HepG2 (cell line): ENCODE measurements at regions not wholly inside any gene's neighbourhood (a gene's known extent, or its start where the extent isn't known, plus 50 kb on each side); places are given as distances from the start of the nearest gene placed in this dataset.

ENCODE experiments used
- ATAC-seq: fragments of 200-7000 bp; cut with Tn5 transposase; 3 replicates; pipeline ENCODE4 v1.9.1; 2020; ENCODE audit warnings: mild to moderate bottlenecking, moderate library complexity
- BruUV-seq: library from RNA; stranded (reverse); fragments of 400-500 nt; replicated peaks from 2 replicates; lab custom pipeline; 2021; lab: Mats Ljungman, UMichigan
- CTCF ChIA-PET: fragments of 300-600 bp; formaldehyde crosslinking; extraction: SDS; loops from one replicate; lab custom pipeline; 2021; ENCODE audit warnings: low total read pairs, inconsistent platforms, low intra/inter-chr PET ratio; lab: Yijun Ruan, JAX
- POLR2A ChIA-PET: fragments of 350-600 bp; sonication (Branson Sonifier 250); formaldehyde crosslinking; loops from one replicate; lab custom pipeline; 2020; ENCODE audit warnings: antibody characterized with exemption, inconsistent platforms; lab: Yijun Ruan, JAX
- DNase-seq: peaks from one replicate; pipeline ENCODE4 v3.0.0-alpha.2; 2015; ENCODE audit warnings: low spot score
- FAIRE-seq: peaks from 3 replicates; lab custom pipeline; 2011; peaks lifted over from hg19 to GRCh38; lab: Jason Lieb, UNC
- H2AFZ ChIP-seq: one replicate; pipeline ENCODE4 v1.6.1; 2011; ENCODE audit warnings: low read length, inconsistent platforms
- H3K27ac ChIP-seq: fragments of 300-600 bp; 3 replicates; pipeline ENCODE4 v1.8.0; 2011; ENCODE audit warnings: mixed run types, mild to moderate bottlenecking, mixed read lengths, low read length, inconsistent platforms; ENCODE audit not compliant: insufficient read depth; ENCODE audit errors: extremely low read length
- H3K27me3 ChIP-seq, 2 experiments: fragments of 200-600 bp in 1 of 2; 2 replicates in 1 of 2; 3 replicates in 1 of 2; pipeline versions ENCODE4 v1.6.0 to v1.8.0; 2011; ENCODE audit warnings: low read length in 2 of 2, mild to moderate bottlenecking in 2 of 2, moderate library complexity in 2 of 2, inconsistent platforms in 1 of 2; ENCODE audit not compliant: insufficient read depth in 2 of 2, control insufficient read depth in 1 of 2
- H3K36me3 ChIP-seq, 2 experiments: fragments of 200-600 bp in 1 of 2; replicated peaks in 1 of 2; 2 replicates in 1 of 2; 3 replicates in 1 of 2; pipeline versions ENCODE4 v1.5.1 to v1.8.0; 2011; ENCODE audit warnings: low read length in 2 of 2, inconsistent platforms in 1 of 2; ENCODE audit not compliant: insufficient read depth in 2 of 2, control insufficient read depth in 1 of 2
- H3K4me1 ChIP-seq: 2 replicates; pipeline ENCODE4 v1.5.1; 2012; ENCODE audit warnings: low read length, inconsistent platforms; ENCODE audit not compliant: insufficient read depth
- H3K4me2 ChIP-seq: 2 replicates; pipeline ENCODE4 v1.6.0; 2011; ENCODE audit warnings: low read depth, low read length, inconsistent platforms
- H3K4me3 ChIP-seq, 3 experiments: fragments of 200-600 bp in 1 of 3; sonication (generic), shearing (Covaris generic) in 1 of 3; replicated peaks in 1 of 3; 2 replicates each; pipeline ENCODE4 v1.5.1; 2011 to 2016; ENCODE audit warnings: low read length in 3 of 3, inconsistent platforms in 2 of 3, low read depth in 2 of 3, mild to moderate bottlenecking in 2 of 3, control low read depth in 1 of 3, mixed read lengths in 1 of 3; ENCODE audit not compliant: insufficient read depth in 1 of 3
- H3K79me2 ChIP-seq: one replicate; pipeline ENCODE4 v1.6.1; 2011; ENCODE audit warnings: low read length, inconsistent platforms; ENCODE audit not compliant: insufficient read depth
- H3K9ac ChIP-seq: 2 replicates; pipeline ENCODE4 v1.6.0; 2011; ENCODE audit warnings: mild to moderate bottlenecking, low read depth, low read length, inconsistent platforms; ENCODE audit not compliant: insufficient read depth
- H3K9me3 ChIP-seq: 2 replicates; pipeline ENCODE4 v1.5.1; 2012; ENCODE audit warnings: mild to moderate bottlenecking, low read length
- H4K20me1 ChIP-seq: 2 replicates; pipeline ENCODE4 v1.6.0; 2011; ENCODE audit warnings: inconsistent platforms, mild to moderate bottlenecking, low read length, moderate library complexity; ENCODE audit not compliant: insufficient read depth
- CEBPG ChIP-seq: IDR thresholded peaks from 2 replicates; pipeline ENCODE4 v1.6.1; 2016
- HNF4A ChIP-seq: sonication (generic); formaldehyde crosslinking; IDR thresholded peaks from 2 replicates; pipeline ENCODE4 v1.4.0; 2020; ENCODE audit warnings: missing genetic modification reagents
- LCORL ChIP-seq, 2 experiments: fragments of 450-650 bp in 1 of 2; sonication (generic) in 1 of 2; formaldehyde crosslinking in 1 of 2; IDR thresholded peaks; 2 replicates each; pipeline versions ENCODE4 v1.5.0 to v1.6.1; 2017 to 2020; ENCODE audit warnings: antibody characterized with exemption in 1 of 2, missing genetic modification reagents in 1 of 2
- PREB ChIP-seq: sonication (generic); formaldehyde crosslinking; IDR thresholded peaks from 2 replicates; pipeline ENCODE4 v1.4.0; 2020; ENCODE audit warnings: missing genetic modification reagents
- SMC3 ChIP-seq: IDR thresholded peaks from 2 replicates; pipeline ENCODE4 v1.6.1; 2011; ENCODE audit warnings: low read length, improper control_type of control experiment
- SUZ12 ChIP-seq: fragments of 150-350 bp; IDR thresholded peaks from 2 replicates; pipeline ENCODE4 v1.6.1; 2014; ENCODE audit warnings: low read depth, low read length
- ZNF816 ChIP-seq: sonication (generic); formaldehyde crosslinking; IDR thresholded peaks from 2 replicates; pipeline ENCODE4 v1.8.0; 2022; ENCODE audit warnings: missing genetic modification reagents, mild to moderate bottlenecking, borderline replicate concordance
- WGBS: methylation state at CpG from one replicate; pipeline ENCODE4 v1.1.6; 2017; ENCODE audit warnings: low lambda C conversion rate; 5-methylcytosine and 5-hydroxymethylcytosine counted together
- in situ Hi-C: cut with HindIII; loops from 2 replicates; pipeline ENCODE4 v1.10.0; 2017; ENCODE audit warnings: low pct_unique_long_range_greater_than_20kb; ENCODE audit not compliant: extremely low pct_ligation_motif_present
- intact Hi-C: fragments of 100-400 bp; cut with micrococcal nuclease; formaldehyde crosslinking; loops from one replicate; pipeline ENCODE4 v1.10.0; 2022; ENCODE audit not compliant: unreplicated experiment
- TF ChIP-seq, protein P1 (sequence below): sonication (generic); formaldehyde crosslinking; IDR thresholded peaks from 2 replicates; pipeline ENCODE4 v1.5.1; 2020; ENCODE audit warnings: missing genetic modification reagents, mild to moderate bottlenecking, borderline replicate concordance
- TF ChIP-seq, protein P2 (sequence below): sonication (generic); formaldehyde crosslinking; IDR thresholded peaks from 2 replicates; pipeline ENCODE4 v1.4.0; 2020; ENCODE audit warnings: missing genetic modification reagents, borderline replicate concordance
- TF ChIP-seq, protein P3 (sequence below): IDR thresholded peaks from 2 replicates; pipeline ENCODE4 v1.6.1; 2016; ENCODE audit warnings: low read depth, control low read depth
- TF ChIP-seq, protein P4 (sequence below): sonication (generic); formaldehyde crosslinking; IDR thresholded peaks from 2 replicates; pipeline ENCODE4 v1.5.0; 2020; ENCODE audit warnings: missing genetic modification reagents, mild to moderate bottlenecking, borderline replicate concordance

GRCh38 chr12:110998165-110998564 is 77.8 kb upstream of the MYL2 start:
- H3K4me1 ChIP-seq = no peaks in the 10 kb centered on the region
- ChIA-PET CTCF (no interaction called here), POLR2A (no interaction called here)
- FAIRE-seq (no peak), ATAC-seq (no peak), DNase-seq (no peak)
- no peaks in the 10 kb centered on the region for H4K20me1 ChIP-seq
- H3K27me3 ChIP-seq = peaks cover 0 to 2% of the 10 kb centered on the region in 2 experiments; a peak in 1 of 5 replicates
- in situ Hi-C loops = no loop called here
- no TSS peak for BruUV-seq
- H3K4me3 ChIP-seq = no peak overlapping the region
- H2AFZ ChIP-seq = no peak overlapping the region
- H3K79me2 ChIP-seq = no peaks in the 10 kb centered on the region
- peaks cover 20% of the 10 kb centered on the region for H3K9me3 ChIP-seq
- TF ChIP-seq LCORL (IDR thresholded peaks at IDR 0.05) = peak; percentile 60; the same call in 1 of the 2 replicates
- TF ChIP-seq LCORL (CRISPR knock-in tag; IDR thresholded peaks at IDR 0.05) = no peak
- TF ChIP-seq HNF4A (CRISPR knock-in tag) = no peak
- 3% methylated on average over 3 of the region's 3 CpGs for WGBS
- H3K27ac ChIP-seq = no peak overlapping the region
- intact Hi-C loops = no loop called here
- no peak overlapping the region for H3K4me2 ChIP-seq
- H3K36me3 ChIP-seq = no peaks in the 10 kb centered on the region
- H3K9ac ChIP-seq = no peak overlapping the region

DNA sequence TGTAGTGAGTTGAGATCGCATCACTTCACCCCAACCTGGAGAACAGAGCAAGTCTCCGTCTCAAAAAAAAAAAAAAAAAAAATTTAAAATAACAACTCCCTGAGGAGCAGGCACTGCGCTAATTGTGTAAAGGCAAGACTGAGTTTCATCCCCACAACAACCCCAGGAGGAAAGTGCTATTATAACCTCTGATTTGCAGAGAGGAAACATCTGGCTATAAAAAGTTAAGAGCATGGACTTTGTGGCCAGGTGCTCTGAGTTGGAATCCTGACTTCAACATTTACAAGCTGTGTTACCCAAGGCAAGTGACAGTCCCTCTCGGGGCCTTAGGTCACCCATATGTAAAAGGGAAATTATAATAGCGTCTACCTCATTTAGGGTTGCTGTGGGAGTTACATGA is 76.0 kb upstream of the MYL2 start:
- DNase-seq (no peak), ATAC-seq (no peak), FAIRE-seq (no peak)
- 12% methylated on average over 5 of the region's 5 CpGs for WGBS
- H3K27me3 ChIP-seq = peaks cover 0 to 7% of the 10 kb centered on the region in 2 experiments; a peak in 2 of 5 replicates
- no peaks in the 10 kb centered on the region for H4K20me1 ChIP-seq
- no TSS peak for BruUV-seq
- no peak overlapping the region for H3K4me3 ChIP-seq
- H3K79me2 ChIP-seq = no peaks in the 10 kb centered on the region
- peaks cover 20% of the 10 kb centered on the region for H3K9me3 ChIP-seq
- POLR2A ChIA-PET = no interaction called here
- H3K27ac ChIP-seq = no peak overlapping the region
- in situ Hi-C loops = no loop called here
- H3K4me2 ChIP-seq = no peak overlapping the region
- no peak overlapping the region for H2AFZ ChIP-seq
- H3K9ac ChIP-seq = no peak overlapping the region
- H3K4me1 ChIP-seq = no peaks in the 10 kb centered on the region
- CTCF ChIA-PET = no interaction called here
- intact Hi-C loops = no loop called here
- H3K36me3 ChIP-seq = no peaks in the 10 kb centered on the region
- TF ChIP-seq, protein P1, sequence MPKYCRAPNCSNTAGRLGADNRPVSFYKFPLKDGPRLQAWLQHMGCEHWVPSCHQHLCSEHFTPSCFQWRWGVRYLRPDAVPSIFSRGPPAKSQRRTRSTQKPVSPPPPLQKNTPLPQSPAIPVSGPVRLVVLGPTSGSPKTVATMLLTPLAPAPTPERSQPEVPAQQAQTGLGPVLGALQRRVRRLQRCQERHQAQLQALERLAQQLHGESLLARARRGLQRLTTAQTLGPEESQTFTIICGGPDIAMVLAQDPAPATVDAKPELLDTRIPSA (CRISPR knock-in tag) = no peak
- TF ChIP-seq ZNF816 (CRISPR knock-in tag) = no peak
- TF ChIP-seq SMC3 = no peak
- TF ChIP-seq, protein P2, sequence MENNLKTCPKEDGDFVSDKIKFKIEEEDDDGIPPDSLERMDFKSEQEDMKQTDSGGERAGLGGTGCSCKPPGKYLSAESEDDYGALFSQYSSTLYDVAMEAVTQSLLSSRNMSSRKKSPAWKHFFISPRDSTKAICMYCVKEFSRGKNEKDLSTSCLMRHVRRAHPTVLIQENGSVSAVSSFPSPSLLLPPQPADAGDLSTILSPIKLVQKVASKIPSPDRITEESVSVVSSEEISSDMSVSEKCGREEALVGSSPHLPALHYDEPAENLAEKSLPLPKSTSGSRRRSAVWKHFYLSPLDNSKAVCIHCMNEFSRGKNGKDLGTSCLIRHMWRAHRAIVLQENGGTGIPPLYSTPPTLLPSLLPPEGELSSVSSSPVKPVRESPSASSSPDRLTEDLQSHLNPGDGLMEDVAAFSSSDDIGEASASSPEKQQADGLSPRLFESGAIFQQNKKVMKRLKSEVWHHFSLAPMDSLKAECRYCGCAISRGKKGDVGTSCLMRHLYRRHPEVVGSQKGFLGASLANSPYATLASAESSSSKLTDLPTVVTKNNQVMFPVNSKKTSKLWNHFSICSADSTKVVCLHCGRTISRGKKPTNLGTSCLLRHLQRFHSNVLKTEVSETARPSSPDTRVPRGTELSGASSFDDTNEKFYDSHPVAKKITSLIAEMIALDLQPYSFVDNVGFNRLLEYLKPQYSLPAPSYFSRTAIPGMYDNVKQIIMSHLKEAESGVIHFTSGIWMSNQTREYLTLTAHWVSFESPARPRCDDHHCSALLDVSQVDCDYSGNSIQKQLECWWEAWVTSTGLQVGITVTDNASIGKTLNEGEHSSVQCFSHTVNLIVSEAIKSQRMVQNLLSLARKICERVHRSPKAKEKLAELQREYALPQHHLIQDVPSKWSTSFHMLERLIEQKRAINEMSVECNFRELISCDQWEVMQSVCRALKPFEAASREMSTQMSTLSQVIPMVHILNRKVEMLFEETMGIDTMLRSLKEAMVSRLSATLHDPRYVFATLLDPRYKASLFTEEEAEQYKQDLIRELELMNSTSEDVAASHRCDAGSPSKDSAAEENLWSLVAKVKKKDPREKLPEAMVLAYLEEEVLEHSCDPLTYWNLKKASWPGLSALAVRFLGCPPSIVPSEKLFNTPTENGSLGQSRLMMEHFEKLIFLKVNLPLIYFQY = no peak
- TF ChIP-seq, protein P3, sequence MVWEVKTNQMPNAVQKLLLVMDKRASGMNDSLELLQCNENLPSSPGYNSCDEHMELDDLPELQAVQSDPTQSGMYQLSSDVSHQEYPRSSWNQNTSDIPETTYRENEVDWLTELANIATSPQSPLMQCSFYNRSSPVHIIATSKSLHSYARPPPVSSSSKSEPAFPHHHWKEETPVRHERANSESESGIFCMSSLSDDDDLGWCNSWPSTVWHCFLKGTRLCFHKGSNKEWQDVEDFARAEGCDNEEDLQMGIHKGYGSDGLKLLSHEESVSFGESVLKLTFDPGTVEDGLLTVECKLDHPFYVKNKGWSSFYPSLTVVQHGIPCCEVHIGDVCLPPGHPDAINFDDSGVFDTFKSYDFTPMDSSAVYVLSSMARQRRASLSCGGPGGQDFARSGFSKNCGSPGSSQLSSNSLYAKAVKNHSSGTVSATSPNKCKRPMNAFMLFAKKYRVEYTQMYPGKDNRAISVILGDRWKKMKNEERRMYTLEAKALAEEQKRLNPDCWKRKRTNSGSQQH = no peak
- no peak for TF ChIP-seq PREB
- TF ChIP-seq, protein P4, sequence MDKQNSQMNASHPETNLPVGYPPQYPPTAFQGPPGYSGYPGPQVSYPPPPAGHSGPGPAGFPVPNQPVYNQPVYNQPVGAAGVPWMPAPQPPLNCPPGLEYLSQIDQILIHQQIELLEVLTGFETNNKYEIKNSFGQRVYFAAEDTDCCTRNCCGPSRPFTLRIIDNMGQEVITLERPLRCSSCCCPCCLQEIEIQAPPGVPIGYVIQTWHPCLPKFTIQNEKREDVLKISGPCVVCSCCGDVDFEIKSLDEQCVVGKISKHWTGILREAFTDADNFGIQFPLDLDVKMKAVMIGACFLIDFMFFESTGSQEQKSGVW = no peak
- no peak for TF ChIP-seq SUZ12
- no peak for TF ChIP-seq CEBPG
